Liver (tissue), 3 donors: ENCODE measurements at regions not wholly inside any gene's neighbourhood (a gene's known extent, or its start where the extent isn't known, plus 50 kb on each side); places are given as distances from the start of the nearest gene placed in this dataset.

Experiments
- ATF3 ChIP-seq: IDR thresholded peaks from 2 replicates; pipeline ENCODE4 v1.6.1; 2016; ENCODE audit warnings: antibody characterized with exemption
- GABPA ChIP-seq, 2 donors: IDR thresholded peaks in 1 of 2; conservative IDR thresholded peaks in 1 of 2; 2 replicates each; pipeline ENCODE4 v1.6.1; 2016; ENCODE audit warnings: antibody characterized with exemption in 2 of 2, mild to moderate bottlenecking in 1 of 2, moderate library complexity in 1 of 2
- RAD21 ChIP-seq, 2 donors: IDR thresholded peaks; 2 replicates each; pipeline ENCODE4 v1.6.1; 2016; ENCODE audit warnings: antibody characterized with exemption in 2 of 2, mild to moderate bottlenecking in 2 of 2
- REST ChIP-seq: IDR thresholded peaks from 2 replicates; pipeline ENCODE4 v1.6.1; 2016; ENCODE audit warnings: antibody characterized with exemption, mild to moderate bottlenecking
- RXRA ChIP-seq, 2 donors: IDR thresholded peaks; 2 replicates each; pipeline ENCODE4 v1.6.1; 2017 to 2018; ENCODE audit warnings: antibody characterized with exemption in 2 of 2, mild to moderate bottlenecking in 1 of 2
- SP1 ChIP-seq: IDR thresholded peaks from 2 replicates; pipeline ENCODE4 v1.6.1; 2018; ENCODE audit warnings: antibody characterized with exemption, mild to moderate bottlenecking
- YY1 ChIP-seq: IDR thresholded peaks from 2 replicates; pipeline ENCODE4 v1.6.1; 2016; ENCODE audit warnings: antibody characterized with exemption, mild to moderate bottlenecking
- ZBTB33 ChIP-seq: IDR thresholded peaks from 2 replicates; pipeline ENCODE4 v1.6.1; 2016; ENCODE audit warnings: antibody characterized with exemption
- TF ChIP-seq, protein P1 (sequence below): fragments of 150-350 bp; IDR thresholded peaks from 2 replicates; pipeline ENCODE4 v1.5.1; 2017; ENCODE audit warnings: improper control_type of control experiment, low read depth, low read length; ENCODE audit not compliant: missing input control
- donor health status: healthy.
- donor health status: healthy.

DNA sequence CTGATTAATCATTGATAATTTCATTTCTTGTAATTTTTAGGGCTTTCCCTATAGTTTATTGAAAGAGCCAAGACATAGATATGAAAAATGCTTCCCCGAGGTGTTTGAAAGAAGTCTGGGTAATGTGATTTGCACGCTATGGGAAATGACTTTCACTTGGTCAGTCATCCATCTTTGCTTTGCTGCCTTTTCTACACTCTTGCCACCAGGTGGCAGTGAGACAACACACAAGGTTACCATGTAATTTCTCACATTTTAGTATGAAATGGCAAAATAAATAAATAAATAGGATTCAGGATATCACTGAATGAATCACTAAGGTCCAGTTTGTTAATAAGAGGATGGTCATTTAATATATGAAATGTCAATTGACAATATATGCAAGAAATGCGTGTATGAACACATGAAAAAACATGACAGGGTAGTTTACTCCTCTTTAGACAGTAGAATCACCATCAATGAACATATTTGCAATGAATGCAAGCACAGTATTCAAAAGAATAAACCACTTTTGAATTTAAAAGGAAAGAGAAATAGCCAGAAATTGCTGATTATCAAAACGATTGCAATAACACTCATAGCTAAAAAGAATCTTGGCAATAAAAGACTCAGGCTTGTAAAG lies 52.2 kb upstream of the KCNH7 start:
- no peak for TF ChIP-seq GABPA (IDR thresholded peaks at IDR 0.05 in 1 of 2, conservative IDR thresholded peaks at IDR 0.05 in 1 of 2)
- TF ChIP-seq SP1: no peak
- TF ChIP-seq, protein P1, sequence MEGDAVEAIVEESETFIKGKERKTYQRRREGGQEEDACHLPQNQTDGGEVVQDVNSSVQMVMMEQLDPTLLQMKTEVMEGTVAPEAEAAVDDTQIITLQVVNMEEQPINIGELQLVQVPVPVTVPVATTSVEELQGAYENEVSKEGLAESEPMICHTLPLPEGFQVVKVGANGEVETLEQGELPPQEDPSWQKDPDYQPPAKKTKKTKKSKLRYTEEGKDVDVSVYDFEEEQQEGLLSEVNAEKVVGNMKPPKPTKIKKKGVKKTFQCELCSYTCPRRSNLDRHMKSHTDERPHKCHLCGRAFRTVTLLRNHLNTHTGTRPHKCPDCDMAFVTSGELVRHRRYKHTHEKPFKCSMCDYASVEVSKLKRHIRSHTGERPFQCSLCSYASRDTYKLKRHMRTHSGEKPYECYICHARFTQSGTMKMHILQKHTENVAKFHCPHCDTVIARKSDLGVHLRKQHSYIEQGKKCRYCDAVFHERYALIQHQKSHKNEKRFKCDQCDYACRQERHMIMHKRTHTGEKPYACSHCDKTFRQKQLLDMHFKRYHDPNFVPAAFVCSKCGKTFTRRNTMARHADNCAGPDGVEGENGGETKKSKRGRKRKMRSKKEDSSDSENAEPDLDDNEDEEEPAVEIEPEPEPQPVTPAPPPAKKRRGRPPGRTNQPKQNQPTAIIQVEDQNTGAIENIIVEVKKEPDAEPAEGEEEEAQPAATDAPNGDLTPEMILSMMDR: peak; percentile 68
- TF ChIP-seq RXRA (IDR thresholded peaks at IDR 0.05): no peak
- peak; percentile 81 for TF ChIP-seq YY1
- no peak for TF ChIP-seq ZBTB33
- no peak for TF ChIP-seq ATF3
- no peak for TF ChIP-seq REST
- TF ChIP-seq RAD21 (IDR thresholded peaks at IDR 0.05): peak; percentile 82 to 91
